ENCODE measurements at regions not wholly inside any gene's neighbourhood (a gene's known extent, or its start where the extent isn't known, plus 50 kb on each side); places are given as distances from the start of the nearest gene placed in this dataset.
A peak's percentile ranks its signal among the peaks of the same experiment; 100 is the strongest.

DNA sequence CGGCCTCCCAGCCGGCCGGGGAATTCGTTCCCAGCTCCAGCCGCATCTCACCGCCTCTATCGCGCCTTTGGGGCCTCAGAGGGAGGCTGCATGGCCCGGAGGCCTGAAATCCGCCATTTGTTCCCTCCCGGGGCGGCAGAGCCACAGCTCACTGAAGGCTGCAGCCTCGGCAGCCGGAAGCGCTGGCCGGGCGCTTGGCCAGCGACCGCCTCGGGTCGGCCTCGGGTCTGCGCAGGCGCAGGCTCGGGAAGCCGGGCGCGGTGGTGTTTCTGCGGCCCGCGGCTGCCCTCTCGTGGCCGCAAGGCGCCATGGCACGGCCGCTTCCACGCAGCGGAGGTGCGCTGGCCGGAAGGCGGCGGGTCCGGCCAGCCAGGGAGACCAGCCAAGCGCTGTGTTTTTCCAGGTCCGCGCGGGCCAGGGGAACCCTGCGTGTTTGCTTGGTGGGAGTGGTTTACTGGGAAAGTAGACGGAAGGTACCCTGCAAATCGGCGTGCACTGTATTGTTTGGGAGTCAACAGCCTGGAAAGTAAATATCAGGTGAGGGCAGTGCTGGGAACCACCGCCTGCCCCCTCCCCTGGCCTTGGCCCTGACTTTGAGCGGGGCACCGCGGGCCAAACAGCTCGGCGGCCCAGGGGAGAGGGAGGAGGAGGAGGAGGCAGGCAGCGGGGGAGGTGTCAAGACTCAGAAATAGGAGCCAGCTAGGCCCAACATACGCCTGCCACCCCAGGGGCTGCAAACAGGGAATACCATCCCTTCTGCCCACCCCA, 52.7 kb upstream of the CD34 start:
- peak overlapping the region; percentile 98 for H3K4me3 ChIP-seq (IDR thresholded peaks at IDR 0.05; ENCODE audit: insufficient read depth, low read depth, low read length)
- peaks cover 9% of the 10 kb centered on the region for H3K4me1 ChIP-seq (ENCODE audit: low read depth, poor library complexity, severe bottlenecking)
- H3K79me2 ChIP-seq (ENCODE audit: insufficient read depth, low read depth): no peaks in the 10 kb centered on the region
- H3K27ac ChIP-seq: no peak overlapping the region
- peak overlapping the region; percentile 72 for H3K9ac ChIP-seq
- no peaks in the 10 kb centered on the region for H4K20me1 ChIP-seq (ENCODE audit: insufficient read depth)
- H3K27me3 ChIP-seq (ENCODE audit: insufficient read depth, low read depth): no peaks in the 10 kb centered on the region
- peak overlapping the region; percentile 99 for H2AFZ ChIP-seq (ENCODE audit: low read depth)
- H3K36me3 ChIP-seq (ENCODE audit: insufficient read depth): no peaks in the 10 kb centered on the region
- peak overlapping the region; percentile 83 for H3K4me2 ChIP-seq
- TF ChIP-seq, protein P1, sequence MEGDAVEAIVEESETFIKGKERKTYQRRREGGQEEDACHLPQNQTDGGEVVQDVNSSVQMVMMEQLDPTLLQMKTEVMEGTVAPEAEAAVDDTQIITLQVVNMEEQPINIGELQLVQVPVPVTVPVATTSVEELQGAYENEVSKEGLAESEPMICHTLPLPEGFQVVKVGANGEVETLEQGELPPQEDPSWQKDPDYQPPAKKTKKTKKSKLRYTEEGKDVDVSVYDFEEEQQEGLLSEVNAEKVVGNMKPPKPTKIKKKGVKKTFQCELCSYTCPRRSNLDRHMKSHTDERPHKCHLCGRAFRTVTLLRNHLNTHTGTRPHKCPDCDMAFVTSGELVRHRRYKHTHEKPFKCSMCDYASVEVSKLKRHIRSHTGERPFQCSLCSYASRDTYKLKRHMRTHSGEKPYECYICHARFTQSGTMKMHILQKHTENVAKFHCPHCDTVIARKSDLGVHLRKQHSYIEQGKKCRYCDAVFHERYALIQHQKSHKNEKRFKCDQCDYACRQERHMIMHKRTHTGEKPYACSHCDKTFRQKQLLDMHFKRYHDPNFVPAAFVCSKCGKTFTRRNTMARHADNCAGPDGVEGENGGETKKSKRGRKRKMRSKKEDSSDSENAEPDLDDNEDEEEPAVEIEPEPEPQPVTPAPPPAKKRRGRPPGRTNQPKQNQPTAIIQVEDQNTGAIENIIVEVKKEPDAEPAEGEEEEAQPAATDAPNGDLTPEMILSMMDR (conservative IDR thresholded peaks at IDR 0.05; ENCODE audit: low read depth, low read length): peak; percentile 97

DNA sequence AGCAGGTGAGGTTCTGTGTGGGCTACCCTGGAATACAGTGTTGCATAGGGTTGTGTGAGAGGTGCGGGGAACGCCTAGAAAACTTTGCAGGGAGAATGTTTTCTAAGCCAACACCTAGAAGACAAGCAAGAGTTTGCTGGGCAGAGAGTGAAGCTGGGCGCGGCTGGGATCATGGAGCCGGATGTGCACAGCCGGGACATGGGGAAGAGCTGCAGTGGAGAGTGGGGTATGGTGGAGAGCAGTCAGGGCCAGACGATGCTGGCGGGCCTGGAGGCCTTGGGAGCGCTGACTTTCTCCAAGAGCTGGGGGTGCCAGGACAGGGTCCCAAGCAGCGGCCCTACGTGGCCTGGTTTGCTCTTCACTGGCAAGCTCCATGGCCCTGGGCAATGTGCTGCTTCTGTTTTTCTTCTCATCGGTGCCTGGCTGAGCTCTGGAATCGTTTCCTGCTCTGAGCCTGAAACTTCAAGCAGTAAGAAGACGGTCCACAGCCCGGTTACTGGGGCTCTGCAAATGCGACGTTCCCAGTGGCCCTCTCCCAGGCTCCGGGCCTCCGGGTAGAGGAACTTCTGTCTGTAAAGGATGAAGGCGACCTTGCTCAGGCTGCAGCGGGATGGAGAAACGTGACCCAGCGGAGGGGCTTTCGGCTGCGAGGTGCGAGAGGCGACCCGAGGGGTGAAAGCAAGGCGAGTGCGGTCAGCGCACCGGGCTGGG, 51.9 kb upstream of the CD34 start:
- Histone ChIP-seq H2AFZ (ENCODE audit: low read depth) (peak overlapping the region; percentile 99), H3K27me3 (ENCODE audit: insufficient read depth, low read depth) (no peaks in the 10 kb centered on the region)
- TF ChIP-seq, protein P1 (conservative IDR thresholded peaks at IDR 0.05; ENCODE audit: low read depth, low read length): no peak

More for the DNA sequence above, 51.9 kb upstream of the CD34 start:
- H4K20me1 ChIP-seq (ENCODE audit: insufficient read depth): no peaks in the 10 kb centered on the region
- no peaks in the 10 kb centered on the region for H3K79me2 ChIP-seq (ENCODE audit: insufficient read depth, low read depth)
- peak overlapping the region; percentile 98 for H3K4me3 ChIP-seq (IDR thresholded peaks at IDR 0.05; ENCODE audit: insufficient read depth, low read depth, low read length)
- peaks cover 9% of the 10 kb centered on the region for H3K4me1 ChIP-seq (ENCODE audit: low read depth, poor library complexity, severe bottlenecking)
- H3K36me3 ChIP-seq (ENCODE audit: insufficient read depth): no peaks in the 10 kb centered on the region
- no peak overlapping the region for H3K27ac ChIP-seq
- H3K9ac ChIP-seq: peak overlapping the region; percentile 72
- peak overlapping the region; percentile 83 for H3K4me2 ChIP-seq

Data from KMS-11 (cell line).